ENCODE measurements at regions not wholly inside any gene's neighbourhood (a gene's known extent, or its start where the extent isn't known, plus 50 kb on each side); places are given as distances from the start of the nearest gene placed in this dataset.

GRCh38 chr12:124653169-124653931, 85.9 kb upstream of the NCOR2 start:
- WGBS, 2 experiments (ENCODE audit: insufficient coverage in 1 of 2, insufficient read length in 1 of 2): 79 to 85% methylated on average over 14 to 17 of the region's 19 CpGs
- Mint-ChIP-seq H3K9me3 (peaks cover 20% of the 10 kb centered on the region), H3K36me3 (ENCODE audit: low read depth) (peaks cover 6% of the 10 kb centered on the region), H3K27ac (no peak overlapping the region), H3K27me3 (ENCODE audit: insufficient read depth) (peaks cover 3% of the 10 kb centered on the region), H3K4me1 (peaks cover 8% of the 10 kb centered on the region), H3K4me3 (no peak overlapping the region)
- no peak overlapping the region for H3K4me3 ChIP-seq (ENCODE audit: low read length)
- H3K9ac ChIP-seq (ENCODE audit: extremely low read depth, low read length, poor library complexity, severe bottlenecking): no peak overlapping the region
- DNase-seq: no peak
- TF ChIP-seq CTCF (conservative IDR thresholded peaks at IDR 0.05): no peak
- H3K9me3 ChIP-seq (ENCODE audit: control insufficient read depth, low read length): peaks cover 12% of the 10 kb centered on the region
- H3K4me1 ChIP-seq (ENCODE audit: control insufficient read depth, insufficient read depth, low read length): peaks cover 4% of the 10 kb centered on the region
- no peaks in the 10 kb centered on the region for H3K27me3 ChIP-seq (ENCODE audit: control insufficient read depth, insufficient read depth, low read length, poor library complexity, severe bottlenecking)
- no peaks in the 10 kb centered on the region for H3K36me3 ChIP-seq (ENCODE audit: control insufficient read depth, insufficient read depth, low read length)
- no peak overlapping the region for H3K27ac ChIP-seq (ENCODE audit: low read depth, low read length)

- Mint-ChIP-seq H3K4me3 (no peak overlapping the region), H3K36me3 (ENCODE audit: low read depth) (peaks cover 6% of the 10 kb centered on the region), H3K9me3 (peaks cover 27% of the 10 kb centered on the region), H3K27ac (no peak overlapping the region), H3K27me3 (ENCODE audit: insufficient read depth) (peaks cover 4% of the 10 kb centered on the region), H3K4me1 (peaks cover 8% of the 10 kb centered on the region)
- H3K9me3 ChIP-seq (ENCODE audit: control insufficient read depth, low read length): peaks cover 14% of the 10 kb centered on the region
- H3K4me1 ChIP-seq (ENCODE audit: control insufficient read depth, insufficient read depth, low read length): peaks cover 4% of the 10 kb centered on the region
- DNase-seq: no peak
- no peak overlapping the region for H3K9ac ChIP-seq (ENCODE audit: extremely low read depth, low read length, poor library complexity, severe bottlenecking)
- no peaks in the 10 kb centered on the region for H3K27me3 ChIP-seq (ENCODE audit: control insufficient read depth, insufficient read depth, low read length, poor library complexity, severe bottlenecking)
- WGBS, 2 experiments (ENCODE audit: insufficient coverage in 1 of 2, insufficient read length in 1 of 2): 90 to 96% methylated on average over 5 to 9 of the region's 9 CpGs
- TF ChIP-seq CTCF (conservative IDR thresholded peaks at IDR 0.05): no peak
- H3K4me3 ChIP-seq (ENCODE audit: low read length): no peak overlapping the region
- H3K27ac ChIP-seq (ENCODE audit: low read depth, low read length): no peak overlapping the region
- H3K36me3 ChIP-seq (ENCODE audit: control insufficient read depth, insufficient read depth, low read length): no peaks in the 10 kb centered on the region
Observed at GRCh38 chr12:124652661-124653060, 85.2 kb upstream of the NCOR2 start.

GRCh38 chr12:124651516-124652273, 84.3 kb upstream of the NCOR2 start:
- H3K9me3 Mint-ChIP-seq: peaks cover 31% of the 10 kb centered on the region
- H3K9ac ChIP-seq (ENCODE audit: extremely low read depth, low read length, poor library complexity, severe bottlenecking): no peak overlapping the region
- no peak for DNase-seq
- H3K27me3 Mint-ChIP-seq (ENCODE audit: insufficient read depth): peaks cover 5% of the 10 kb centered on the region
- 89 to 95% methylated on average over 5 to 10 of the region's 10 CpGs for WGBS, 2 experiments (ENCODE audit: insufficient coverage in 1 of 2, insufficient read length in 1 of 2)
- H3K27ac ChIP-seq (ENCODE audit: low read depth, low read length): no peak overlapping the region
- peaks cover 8% of the 10 kb centered on the region for H3K4me1 Mint-ChIP-seq
- H3K4me3 ChIP-seq (ENCODE audit: low read length): no peak overlapping the region
- no peak for TF ChIP-seq CTCF (conservative IDR thresholded peaks at IDR 0.05)
- H3K9me3 ChIP-seq (ENCODE audit: control insufficient read depth, low read length): peaks cover 14% of the 10 kb centered on the region
- H3K27ac Mint-ChIP-seq: no peak overlapping the region
- H3K27me3 ChIP-seq (ENCODE audit: control insufficient read depth, insufficient read depth, low read length, poor library complexity, severe bottlenecking): no peaks in the 10 kb centered on the region
- H3K36me3 Mint-ChIP-seq (ENCODE audit: low read depth): peaks cover 6% of the 10 kb centered on the region
- no peak overlapping the region for H3K4me3 Mint-ChIP-seq
- peaks cover 4% of the 10 kb centered on the region for H3K4me1 ChIP-seq (ENCODE audit: control insufficient read depth, insufficient read depth, low read length)
- no peaks in the 10 kb centered on the region for H3K36me3 ChIP-seq (ENCODE audit: control insufficient read depth, insufficient read depth, low read length)

Data from endodermal cell (in vitro differentiated cells).